HS-27A (cell line): ENCODE measurements at regions not wholly inside any gene's neighbourhood (a gene's known extent, or its start where the extent isn't known, plus 50 kb on each side); places are given as distances from the start of the nearest gene placed in this dataset.
"Not testable (repeated sequence)": the region's sequence is repeated elsewhere in the genome, so short reads cannot be mapped to it uniquely, and the experiment has no call there.

Experiments used
- DNase-seq: peaks from one replicate; pipeline ENCODE4 v3.0.0-alpha.2; 2012; ENCODE audit warnings: low read depth, missing footprints

- no peak for DNase-seq
Observed at GRCh38 chr2:212913640-212914306, 237.6 kb downstream of the IKZF2 start.

GRCh38 chr2:212912445-212913103 lies 238.8 kb downstream of the IKZF2 start:
- DNase-seq, result no peak

GRCh38 chr2:212911011-212911410 lies 240.4 kb downstream of the IKZF2 start:
- DNase-seq, result no peak

GRCh38 chr2:212908682-212909435 lies 242.6 kb downstream of the IKZF2 start:
- no peak for DNase-seq

GRCh38 chr2:212908031-212908430 lies 243.4 kb downstream of the IKZF2 start:
- no peak for DNase-seq

GRCh38 chr2:212906620-212907019 lies 244.8 kb downstream of the IKZF2 start:
- no peak for DNase-seq

- no peak for DNase-seq
Observed at GRCh38 chr2:212905640-212906201, 245.7 kb downstream of the IKZF2 start.

GRCh38 chr2:212904646-212905045 lies 246.8 kb downstream of the IKZF2 start:
- no peak for DNase-seq

- no peak for DNase-seq
Observed at GRCh38 chr2:212903413-212903812, 248.0 kb downstream of the IKZF2 start.

- DNase-seq, result no peak
Observed at GRCh38 chr2:212902421-212902820, 249.0 kb downstream of the IKZF2 start.

- no peak for DNase-seq
Observed at GRCh38 chr2:212901604-212902275, 249.7 kb downstream of the IKZF2 start.

GRCh38 chr2:212900715-212901114 lies 250.7 kb downstream of the IKZF2 start:
- DNase-seq, result no peak

- DNase-seq, result no peak
Observed at GRCh38 chr2:212898011-212898410, 253.4 kb downstream of the IKZF2 start.

GRCh38 chr2:212897296-212897695 lies 254.1 kb downstream of the IKZF2 start:
- no peak for DNase-seq

- DNase-seq, result no peak
Observed at GRCh38 chr2:212894026-212894425, 257.4 kb downstream of the IKZF2 start.

- no peak for DNase-seq
Observed at GRCh38 chr2:212893216-212893615, 258.2 kb downstream of the IKZF2 start.

- no peak for DNase-seq
Observed at GRCh38 chr2:212892193-212892592, 259.2 kb downstream of the IKZF2 start.

GRCh38 chr2:212891580-212891979 lies 259.8 kb downstream of the IKZF2 start:
- no peak for DNase-seq

- no peak for DNase-seq
Observed at GRCh38 chr2:212882626-212883025, 268.8 kb downstream of the IKZF2 start.

- DNase-seq, result not testable (repeated sequence)
Observed at GRCh38 chr2:212876556-212876955, 274.9 kb downstream of the IKZF2 start.

GRCh38 chr2:212875950-212876349 lies 275.5 kb downstream of the IKZF2 start:
- not testable (repeated sequence) for DNase-seq

GRCh38 chr2:212873256-212873655 lies 278.2 kb downstream of the IKZF2 start:
- DNase-seq, result no peak
